ENCODE measurements at regions not wholly inside any gene's neighbourhood (a gene's known extent, or its start where the extent isn't known, plus 50 kb on each side); places are given as distances from the start of the nearest gene placed in this dataset.

DNA sequence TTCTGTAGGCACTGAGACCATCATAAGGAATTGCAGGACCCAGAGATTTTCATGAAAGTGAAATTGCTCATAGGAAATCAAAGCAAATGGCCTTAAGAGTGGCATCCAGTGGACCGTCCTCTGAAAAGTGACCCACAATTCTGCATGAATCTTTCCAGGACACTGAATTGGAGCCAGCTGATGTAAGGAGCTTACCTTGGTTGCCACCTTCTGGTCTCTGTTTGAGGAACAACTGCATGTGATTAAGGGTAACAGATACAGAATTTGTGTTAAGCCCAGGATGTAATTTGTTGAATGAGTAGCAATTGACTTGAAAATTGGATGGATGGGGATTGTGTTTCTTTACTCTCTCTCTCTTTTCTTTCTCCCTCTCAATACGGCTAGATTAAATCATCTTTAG is 49.9 kb upstream of the GAS1 start:
- Histone ChIP-seq H3K4me1 (ENCODE audit: control insufficient read depth, insufficient read depth, low read length) (no peaks in the 10 kb centered on the region), H3K27ac (ENCODE audit: low read length) (no peak overlapping the region), H3K4me3 (ENCODE audit: low read length) (no peak overlapping the region), H3K27me3 (ENCODE audit: control insufficient read depth, insufficient read depth) (no peaks in the 10 kb centered on the region), H3K9me3 (ENCODE audit: control insufficient read depth, low read length) (no peaks in the 10 kb centered on the region)
- 55% methylated on average over 2 of the region's 2 CpGs for WGBS
- DNase-seq (no peak), ATAC-seq (no peak)
- intact Hi-C loops (cut with DNase I) = no loop called here

DNA sequence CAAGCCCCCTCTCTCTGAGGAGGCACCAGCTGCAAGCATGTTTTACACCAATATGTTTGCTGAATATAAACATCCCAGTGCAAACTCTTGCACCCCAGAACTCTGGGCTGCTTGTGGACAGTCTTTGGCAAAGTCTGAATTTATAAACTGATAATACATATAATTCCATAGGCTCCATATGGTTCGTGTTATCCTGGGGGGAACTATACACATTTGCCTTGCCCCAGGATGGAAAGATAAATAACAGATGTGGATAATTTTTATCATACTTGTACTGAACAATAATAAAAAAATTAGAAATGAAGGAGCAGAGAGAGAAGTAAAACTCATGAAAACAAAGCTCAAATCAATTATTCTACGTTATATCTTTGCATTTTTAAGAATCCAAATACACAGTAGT is 50.6 kb upstream of the GAS1 start:
- no peak overlapping the region for H3K4me3 ChIP-seq (ENCODE audit: low read length)
- no peaks in the 10 kb centered on the region for H3K9me3 ChIP-seq (ENCODE audit: control insufficient read depth, low read length)
- no peaks in the 10 kb centered on the region for H3K27me3 ChIP-seq (ENCODE audit: control insufficient read depth, insufficient read depth)
- intact Hi-C loops (cut with DNase I) = no loop called here
- H3K4me1 ChIP-seq (ENCODE audit: control insufficient read depth, insufficient read depth, low read length) = no peaks in the 10 kb centered on the region
- no peak for DNase-seq
- no peak for ATAC-seq
- H3K27ac ChIP-seq (ENCODE audit: low read length) = no peak overlapping the region
- 77% methylated on average over 2 of the region's 2 CpGs for WGBS

DNA sequence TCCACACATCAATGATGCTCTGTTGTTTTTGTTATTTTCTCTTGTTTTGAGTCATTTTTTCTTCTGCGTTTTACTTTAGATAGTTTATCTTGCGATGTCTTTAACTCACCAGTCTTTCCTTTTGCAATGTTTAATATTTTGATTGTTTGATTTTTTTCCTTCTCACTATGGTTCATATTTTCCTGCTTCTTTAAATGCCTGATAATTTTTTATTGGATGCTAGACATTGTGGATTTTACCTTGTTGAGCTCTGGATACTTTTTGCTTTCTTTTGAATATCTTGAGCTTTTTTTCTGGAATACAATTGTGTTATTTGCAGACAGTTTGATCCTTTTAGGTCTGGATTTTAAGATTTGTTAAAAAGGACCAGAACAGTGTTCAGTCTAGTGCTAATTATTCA is 55.2 kb upstream of the GAS1 start:
- no peak for DNase-seq
- intact Hi-C loops (cut with DNase I) = no loop called here
- Histone ChIP-seq H3K9me3 (ENCODE audit: control insufficient read depth, low read length) (no peaks in the 10 kb centered on the region), H3K4me1 (ENCODE audit: control insufficient read depth, insufficient read depth, low read length) (no peaks in the 10 kb centered on the region), H3K27me3 (ENCODE audit: control insufficient read depth, insufficient read depth) (no peaks in the 10 kb centered on the region), H3K4me3 (ENCODE audit: low read length) (no peak overlapping the region), H3K27ac (ENCODE audit: low read length) (no peak overlapping the region)
- 94% methylated on average over 2 of the region's 2 CpGs for WGBS
- ATAC-seq = no peak

DNA sequence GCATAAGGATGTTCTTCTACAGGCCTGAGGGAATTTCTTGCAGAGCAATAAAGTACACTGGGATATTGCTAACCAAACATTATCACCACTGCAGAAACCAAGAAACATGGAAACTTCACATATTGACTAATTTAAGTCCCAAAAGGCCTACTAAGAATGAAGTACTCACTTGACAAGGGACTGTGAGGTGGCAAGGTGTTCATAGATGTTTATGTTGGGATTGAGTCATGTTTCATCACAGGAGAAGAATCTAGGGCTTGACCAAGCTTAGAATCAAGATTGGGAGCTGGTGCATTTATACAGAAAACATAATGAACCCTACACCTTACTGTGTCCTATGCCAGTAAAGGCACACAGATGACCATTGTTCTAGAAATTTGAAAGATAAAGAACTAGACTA is 56.7 kb upstream of the GAS1 start:
- Histone ChIP-seq H3K4me1 (ENCODE audit: control insufficient read depth, insufficient read depth, low read length) (no peaks in the 10 kb centered on the region), H3K27me3 (ENCODE audit: control insufficient read depth, insufficient read depth) (no peaks in the 10 kb centered on the region), H3K9me3 (ENCODE audit: control insufficient read depth, low read length) (no peaks in the 10 kb centered on the region), H3K4me3 (ENCODE audit: low read length) (no peak overlapping the region), H3K27ac (ENCODE audit: low read length) (no peak overlapping the region)
- intact Hi-C loops (cut with DNase I) = no loop called here
- ATAC-seq = no peak
- DNase-seq = no peak

DNA sequence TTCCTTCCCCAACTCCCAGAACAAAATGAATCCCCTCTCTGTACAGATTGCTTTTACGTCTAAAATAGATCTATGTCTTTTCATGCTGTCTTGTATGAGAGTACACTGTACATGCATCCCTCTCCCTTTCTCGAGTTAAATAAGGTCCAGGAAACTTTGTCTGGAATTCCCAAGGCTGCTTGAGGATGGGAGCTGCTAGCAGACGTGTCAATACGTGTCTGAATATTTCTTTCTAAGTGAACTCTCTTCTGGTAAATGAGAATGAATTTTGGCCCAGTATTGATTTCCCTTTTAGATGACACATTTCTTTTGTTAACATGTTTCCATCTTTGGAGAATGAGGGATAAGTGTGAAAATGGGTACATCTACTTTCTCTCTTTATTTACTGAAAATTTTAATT is 59.6 kb upstream of the GAS1 start:
- no peak for DNase-seq
- 85% methylated on average over 4 of the region's 4 CpGs for WGBS
- intact Hi-C loops (cut with DNase I) = no loop called here
- no peaks in the 10 kb centered on the region for H3K9me3 ChIP-seq (ENCODE audit: control insufficient read depth, low read length)
- H3K27me3 ChIP-seq (ENCODE audit: control insufficient read depth, insufficient read depth) = no peaks in the 10 kb centered on the region
- H3K27ac ChIP-seq (ENCODE audit: low read length) = no peak overlapping the region
- H3K4me1 ChIP-seq (ENCODE audit: control insufficient read depth, insufficient read depth, low read length) = no peaks in the 10 kb centered on the region
- H3K4me3 ChIP-seq (ENCODE audit: low read length) = no peak overlapping the region
- no peak for ATAC-seq

DNA sequence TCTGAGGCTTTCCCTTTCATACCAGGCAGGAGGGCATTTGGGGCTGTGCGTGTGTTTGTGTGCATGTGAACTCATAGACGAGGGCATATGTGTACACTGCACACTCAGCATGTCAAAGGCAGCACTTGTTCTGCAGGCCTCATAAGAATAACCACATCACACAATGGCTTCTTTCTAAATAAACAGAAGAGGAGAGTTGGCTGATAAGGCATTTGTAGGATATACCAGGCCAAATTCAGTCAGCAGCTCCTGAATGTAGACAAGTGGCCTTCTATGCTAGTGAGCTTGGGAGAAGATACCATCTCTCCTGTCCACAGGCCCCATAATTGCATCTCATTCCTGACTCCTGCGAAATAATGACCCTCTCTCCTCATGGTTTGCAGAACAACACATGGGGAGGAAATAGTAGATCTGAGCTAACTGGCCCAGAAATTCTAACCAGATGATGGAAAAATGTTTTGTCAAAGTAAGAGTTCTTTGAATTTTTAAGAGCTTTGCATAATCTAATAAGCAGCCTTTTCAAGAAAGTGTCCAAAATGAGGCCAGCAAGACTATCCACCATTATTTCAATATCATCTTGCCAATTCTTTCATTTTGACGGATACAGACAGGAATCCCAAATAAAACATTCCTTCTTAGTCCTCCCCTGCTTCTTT is 60.5 kb upstream of the GAS1 start:
- WGBS = 61% methylated on average over 4 of the region's 4 CpGs
- Histone ChIP-seq H3K9me3 (ENCODE audit: control insufficient read depth, low read length) (no peaks in the 10 kb centered on the region), H3K27ac (ENCODE audit: low read length) (no peak overlapping the region), H3K27me3 (ENCODE audit: control insufficient read depth, insufficient read depth) (no peaks in the 10 kb centered on the region), H3K4me3 (ENCODE audit: low read length) (no peak overlapping the region), H3K4me1 (ENCODE audit: control insufficient read depth, insufficient read depth, low read length) (no peaks in the 10 kb centered on the region)
- intact Hi-C loops (cut with DNase I) = no loop called here
- ATAC-seq (no peak), DNase-seq (no peak)

DNA sequence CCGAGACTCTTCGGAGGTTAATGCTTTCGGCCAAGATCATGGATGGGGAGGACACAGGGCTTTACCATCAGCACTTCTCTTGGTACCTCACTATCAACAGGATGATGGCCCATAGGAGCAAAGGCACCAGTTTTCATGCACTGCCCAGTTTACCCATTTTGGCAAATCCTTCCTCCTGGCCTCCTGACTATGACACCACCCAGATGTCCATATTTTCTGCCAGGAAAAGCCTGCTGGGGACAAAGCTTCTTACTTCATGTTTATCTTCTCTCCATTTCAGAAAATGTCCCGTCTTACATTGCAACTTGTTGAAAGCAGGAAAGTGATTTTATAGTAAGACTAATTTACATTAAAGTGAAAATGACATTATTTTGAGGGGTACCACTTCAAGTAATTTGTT is 61.4 kb upstream of the GAS1 start:
- ATAC-seq = no peak
- Histone ChIP-seq H3K4me3 (ENCODE audit: low read length) (no peak overlapping the region), H3K9me3 (ENCODE audit: control insufficient read depth, low read length) (no peaks in the 10 kb centered on the region), H3K27ac (ENCODE audit: low read length) (no peak overlapping the region), H3K4me1 (ENCODE audit: control insufficient read depth, insufficient read depth, low read length) (no peaks in the 10 kb centered on the region), H3K27me3 (ENCODE audit: control insufficient read depth, insufficient read depth) (no peaks in the 10 kb centered on the region)
- intact Hi-C loops (cut with DNase I) = no loop called here
- DNase-seq = no peak
- WGBS = 49% methylated on average over 4 of the region's 4 CpGs

DNA sequence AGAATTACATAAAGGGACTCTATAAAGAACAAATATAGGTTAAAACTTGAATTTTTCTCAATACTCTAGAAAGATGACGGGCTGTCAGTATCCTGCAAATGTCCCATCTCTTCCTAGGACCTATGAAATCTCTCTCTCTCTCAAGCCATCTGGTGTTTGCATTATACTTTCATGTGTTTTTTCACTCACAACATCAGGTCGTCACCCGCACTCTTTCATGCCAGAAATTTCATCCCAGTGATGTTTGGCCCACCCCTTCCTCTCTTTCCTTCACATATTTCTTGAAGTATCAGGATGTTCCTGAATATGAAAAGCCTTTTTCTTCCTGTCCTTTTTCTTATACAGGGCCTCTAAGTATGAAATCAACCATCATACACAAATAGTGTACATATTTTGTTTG is 63.3 kb upstream of the GAS1 start:
- no peak for ATAC-seq
- Histone ChIP-seq H3K9me3 (ENCODE audit: control insufficient read depth, low read length) (no peaks in the 10 kb centered on the region), H3K4me3 (ENCODE audit: low read length) (no peak overlapping the region), H3K27me3 (ENCODE audit: control insufficient read depth, insufficient read depth) (no peaks in the 10 kb centered on the region), H3K27ac (ENCODE audit: low read length) (no peak overlapping the region), H3K4me1 (ENCODE audit: control insufficient read depth, insufficient read depth, low read length) (no peaks in the 10 kb centered on the region)
- no peak for DNase-seq
- WGBS = 73% methylated on average over 3 of the region's 3 CpGs
- intact Hi-C loops (cut with DNase I) = no loop called here

DNA sequence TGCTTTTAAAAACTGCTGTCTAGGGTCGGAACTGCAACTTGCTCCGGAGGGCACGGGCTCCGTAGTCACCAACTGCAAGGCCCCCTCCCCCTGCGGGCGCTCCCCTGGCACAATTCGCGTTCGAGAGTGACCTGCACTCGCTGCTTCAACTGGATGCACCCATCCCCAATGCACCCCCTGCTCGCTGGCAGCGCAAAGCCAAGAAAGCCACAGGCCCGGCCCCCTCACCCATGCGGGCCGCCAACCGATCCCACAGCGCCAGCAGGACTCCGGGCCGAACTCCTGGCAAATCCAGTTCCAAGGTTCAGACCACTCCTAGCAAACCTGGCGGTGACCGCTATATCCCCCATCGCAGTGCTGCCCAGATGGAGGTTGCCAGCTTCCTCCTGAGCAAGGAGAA is 64.2 kb upstream of the GAS1 start:
- Histone ChIP-seq H3K27me3 (ENCODE audit: control insufficient read depth, insufficient read depth) (no peaks in the 10 kb centered on the region), H3K27ac (ENCODE audit: low read length) (no peak overlapping the region), H3K9me3 (ENCODE audit: control insufficient read depth, low read length) (no peaks in the 10 kb centered on the region), H3K4me1 (ENCODE audit: control insufficient read depth, insufficient read depth, low read length) (no peaks in the 10 kb centered on the region), H3K4me3 (ENCODE audit: low read length) (no peak overlapping the region)
- ATAC-seq (no peak), DNase-seq (peak in 1 of 3 donors; percentile 24)
- intact Hi-C loops (cut with DNase I) = no loop called here
- WGBS = 96% methylated on average over 22 of the region's 22 CpGs

DNA sequence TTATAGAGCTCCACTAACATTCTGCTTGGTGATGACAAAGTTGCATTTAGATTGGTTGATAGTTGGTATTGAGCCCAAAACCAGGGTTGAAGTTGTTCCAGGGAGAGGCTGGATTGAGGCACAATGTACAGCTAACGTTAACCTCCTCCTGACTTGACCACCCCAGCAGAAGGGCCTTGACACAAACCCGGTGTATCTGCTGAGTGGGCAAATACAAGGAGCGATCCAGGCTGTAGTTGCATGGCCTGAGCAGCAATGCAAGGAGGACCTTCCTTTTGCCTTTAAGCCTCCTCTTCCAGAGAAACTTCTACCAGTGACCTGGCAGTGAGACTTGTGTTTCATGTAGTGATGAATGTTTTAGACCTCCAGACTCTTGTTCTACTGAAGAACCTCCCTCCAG is 66.2 kb upstream of the GAS1 start:
- ATAC-seq (no peak), DNase-seq (no peak)
- 92% methylated on average over 3 of the region's 3 CpGs for WGBS
- no peaks in the 10 kb centered on the region for H3K4me1 ChIP-seq (ENCODE audit: control insufficient read depth, insufficient read depth, low read length)
- H3K9me3 ChIP-seq (ENCODE audit: control insufficient read depth, low read length) = no peaks in the 10 kb centered on the region
- no peak overlapping the region for H3K4me3 ChIP-seq (ENCODE audit: low read length)
- intact Hi-C loops (cut with DNase I) = no loop called here
- no peaks in the 10 kb centered on the region for H3K27me3 ChIP-seq (ENCODE audit: control insufficient read depth, insufficient read depth)
- H3K27ac ChIP-seq (ENCODE audit: low read length) = no peak overlapping the region

DNA sequence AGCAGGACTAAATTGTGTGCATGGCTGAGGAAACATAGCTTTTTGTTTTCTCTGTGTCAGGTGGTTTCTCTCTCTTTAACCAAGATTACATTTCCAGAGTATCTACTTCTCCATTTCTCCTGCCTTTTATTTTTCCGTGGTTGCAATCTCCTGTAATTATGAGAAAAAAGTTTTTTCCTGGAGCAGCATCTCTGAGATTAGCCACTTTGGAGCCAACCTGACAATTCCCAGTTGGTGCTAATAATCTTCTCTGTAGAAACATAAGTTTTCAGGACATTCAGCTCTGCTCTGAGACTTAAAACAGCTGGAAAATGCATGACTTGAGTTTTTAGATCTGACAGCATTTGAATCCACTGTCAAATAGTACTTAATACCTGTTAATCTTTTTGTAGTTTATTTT is 67.1 kb upstream of the GAS1 start:
- H3K27me3 ChIP-seq (ENCODE audit: control insufficient read depth, insufficient read depth) = no peaks in the 10 kb centered on the region
- 38% methylated on average over 1 of the region's 1 CpG for WGBS
- no peaks in the 10 kb centered on the region for H3K4me1 ChIP-seq (ENCODE audit: control insufficient read depth, insufficient read depth, low read length)

DNA sequence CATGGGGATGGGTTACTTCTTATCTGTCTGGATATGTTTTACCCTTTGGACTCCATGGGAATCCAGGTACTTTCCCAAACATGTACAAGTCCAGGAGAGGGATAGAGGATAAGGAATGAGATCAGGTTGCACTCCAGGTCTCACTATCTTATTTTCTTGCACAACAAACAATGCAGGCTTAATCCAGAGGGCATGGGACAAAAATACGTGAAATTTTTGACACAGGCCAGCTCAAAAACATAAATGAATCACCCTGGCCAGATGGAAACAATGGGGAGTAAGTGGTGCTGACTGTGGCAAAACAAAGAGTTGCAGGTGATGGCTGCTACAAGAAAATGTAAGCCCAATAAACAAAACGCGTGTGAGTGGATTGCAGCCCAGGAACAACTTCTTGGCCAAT is 69.4 kb upstream of the GAS1 start:
- ATAC-seq = no peak
- no peak overlapping the region for H3K4me3 ChIP-seq (ENCODE audit: low read length)
- DNase-seq = no peak
- intact Hi-C loops (cut with DNase I) = no loop called here
- H3K27me3 ChIP-seq (ENCODE audit: control insufficient read depth, insufficient read depth) = no peaks in the 10 kb centered on the region
- no peaks in the 10 kb centered on the region for H3K4me1 ChIP-seq (ENCODE audit: control insufficient read depth, insufficient read depth, low read length)
- 92% methylated on average over 3 of the region's 3 CpGs for WGBS
- H3K27ac ChIP-seq (ENCODE audit: low read length) = no peak overlapping the region
- H3K9me3 ChIP-seq (ENCODE audit: control insufficient read depth, low read length) = no peaks in the 10 kb centered on the region

More for the DNA sequence above, 67.1 kb upstream of the GAS1 start:
- H3K9me3 ChIP-seq (ENCODE audit: control insufficient read depth, low read length) = no peaks in the 10 kb centered on the region
- no peak overlapping the region for H3K27ac ChIP-seq (ENCODE audit: low read length)
- H3K4me3 ChIP-seq (ENCODE audit: low read length) = no peak overlapping the region
- no peak for ATAC-seq
- intact Hi-C loops (cut with DNase I) = no loop called here
- DNase-seq = no peak

Data from right cardiac atrium (tissue), 5 donors.